Right ventricle myocardium inferior (tissue), 1 donor: ENCODE measurements at regions not wholly inside any gene's neighbourhood (a gene's known extent, or its start where the extent isn't known, plus 50 kb on each side); places are given as distances from the start of the nearest gene placed in this dataset.

Experiments used
- ATAC-seq: fragments of 200-7000 bp; cut with Tn5 transposase; one replicate; pipeline ENCODE4 v1.9.1; 2020; ENCODE audit warnings: mild to moderate bottlenecking, moderate library complexity
- DNase-seq: peaks from one replicate; pipeline ENCODE4 v3.0.0; 2021; ENCODE audit errors: missing footprints
- intact Hi-C: fragments of 100-400 bp; cut with DNase I; formaldehyde crosslinking; loops from one replicate; pipeline ENCODE4 v1.11.0; 2022
- donor health status: DM: no; HTN: yes; CAD: no; lungs with severe emphysema.

GRCh38 chr19:27922970-27923369 is 1290.0 kb downstream of the UQCRFS1 start:
- intact Hi-C loops, result no loop called here
- ATAC-seq, result no peak
- DNase-seq, result no peak

- DNase-seq (no peak), ATAC-seq (no peak)
- intact Hi-C loops, result no loop called here
Observed at GRCh38 chr19:27920774-27921173, 1292.2 kb downstream of the UQCRFS1 start.

- DNase-seq, result no peak
- ATAC-seq, result no peak
- intact Hi-C loops, result no loop called here
Observed at GRCh38 chr19:27918818-27919217, 1294.1 kb downstream of the UQCRFS1 start.

- intact Hi-C loops, result no loop called here
- no peak for DNase-seq
Observed at GRCh38 chr19:27911122-27911898, 1301.6 kb downstream of the UQCRFS1 start.

GRCh38 chr19:27909861-27910260 is 1303.1 kb downstream of the UQCRFS1 start:
- DNase-seq (no peak), ATAC-seq (no peak)
- intact Hi-C loops, result no loop called here

More at GRCh38 chr19:27911122-27911898, 1301.6 kb downstream of the UQCRFS1 start:
- ATAC-seq, result no peak

- intact Hi-C loops, result no loop called here
- no peak for DNase-seq
- ATAC-seq, result no peak
Observed at GRCh38 chr19:27909185-27909840, 1303.6 kb downstream of the UQCRFS1 start.

GRCh38 chr19:27906081-27906480 is 1306.9 kb downstream of the UQCRFS1 start:
- intact Hi-C loops, result no loop called here
- no peak for DNase-seq
- no peak for ATAC-seq

- no peak for DNase-seq
- no peak for ATAC-seq
- intact Hi-C loops, result no loop called here
Observed at GRCh38 chr19:27905074-27905473, 1307.9 kb downstream of the UQCRFS1 start.

GRCh38 chr19:27901078-27901477 is 1311.9 kb downstream of the UQCRFS1 start:
- DNase-seq (no peak), ATAC-seq (no peak)

GRCh38 chr19:27896091-27896490 is 1316.9 kb downstream of the UQCRFS1 start:
- ATAC-seq (no peak), DNase-seq (no peak)
- intact Hi-C loops, result no loop called here

More at GRCh38 chr19:27901078-27901477, 1311.9 kb downstream of the UQCRFS1 start:
- intact Hi-C loops, result no loop called here

GRCh38 chr19:27894906-27895754 is 1317.8 kb downstream of the UQCRFS1 start:
- no peak for DNase-seq
- no peak for ATAC-seq
- intact Hi-C loops, result no loop called here

GRCh38 chr19:27892500-27892899 is 1320.5 kb downstream of the UQCRFS1 start:
- no peak for ATAC-seq
- DNase-seq, result no peak
- intact Hi-C loops, result no loop called here

- DNase-seq (no peak), ATAC-seq (no peak)
- intact Hi-C loops, result no loop called here
Observed at GRCh38 chr19:27891411-27891810, 1321.5 kb downstream of the UQCRFS1 start.

- DNase-seq, result no peak
- intact Hi-C loops, result no loop called here
- no peak for ATAC-seq
Observed at GRCh38 chr19:27890696-27891095, 1322.3 kb downstream of the UQCRFS1 start.

GRCh38 chr19:27890206-27890605 is 1322.7 kb downstream of the UQCRFS1 start:
- ATAC-seq (no peak), DNase-seq (no peak)
- intact Hi-C loops, result no loop called here

- DNase-seq, result no peak
- no peak for ATAC-seq
- intact Hi-C loops, result no loop called here
Observed at GRCh38 chr19:27889156-27889555, 1323.8 kb downstream of the UQCRFS1 start.

- intact Hi-C loops, result no loop called here
- ATAC-seq, result no peak
- no peak for DNase-seq
Observed at GRCh38 chr19:27887946-27888345, 1325.0 kb downstream of the UQCRFS1 start.

- DNase-seq (no peak), ATAC-seq (no peak)
- intact Hi-C loops, result no loop called here
Observed at GRCh38 chr19:27885359-27885758, 1327.6 kb downstream of the UQCRFS1 start.

GRCh38 chr19:27884376-27884775 is 1328.6 kb downstream of the UQCRFS1 start:
- ATAC-seq (no peak), DNase-seq (no peak)
- intact Hi-C loops, result no loop called here

GRCh38 chr19:27881213-27881612 is 1331.7 kb downstream of the UQCRFS1 start:
- ATAC-seq (no peak), DNase-seq (no peak)
- intact Hi-C loops, result no loop called here
